ENCODE measurements at regions not wholly inside any gene's neighbourhood (a gene's known extent, or its start where the extent isn't known, plus 50 kb on each side); places are given as distances from the start of the nearest gene placed in this dataset.

DNA sequence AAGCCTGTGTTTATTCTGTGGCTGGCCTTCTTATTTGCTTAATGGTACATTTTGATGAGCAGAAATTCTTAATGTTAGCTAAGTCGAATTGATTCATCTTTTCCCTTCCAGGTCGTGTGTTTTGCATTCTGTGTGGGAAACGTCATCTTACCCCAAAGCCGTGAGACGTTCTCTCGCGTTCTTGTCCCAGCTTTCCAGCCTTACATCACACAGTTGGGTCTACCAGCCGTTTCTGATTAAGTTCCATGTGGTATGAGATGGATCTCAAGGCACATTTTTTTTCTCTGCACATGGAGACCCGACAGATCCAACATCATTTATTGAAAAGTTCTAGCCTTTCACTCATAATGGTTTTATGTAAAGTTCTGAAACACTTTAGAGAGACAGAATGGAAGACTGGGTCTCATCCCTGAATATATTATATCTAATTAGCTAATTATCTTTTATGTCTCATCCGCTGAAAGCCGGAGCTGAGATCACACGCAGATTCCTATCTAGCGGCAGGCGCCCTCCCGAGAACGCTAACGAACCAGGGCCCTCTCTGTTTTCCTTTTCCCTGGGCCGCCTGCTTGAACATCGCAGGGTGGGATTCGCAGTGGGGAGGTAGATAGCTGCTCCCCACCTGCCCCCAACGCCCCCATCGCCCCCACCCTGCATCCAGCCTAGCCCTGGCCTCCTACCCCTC is 1162.2 kb downstream of the BRD1 start:
- no peak overlapping the region for H3K4me3 ChIP-seq (ENCODE audit: low read depth, low read length)
- TF ChIP-seq, protein P1, sequence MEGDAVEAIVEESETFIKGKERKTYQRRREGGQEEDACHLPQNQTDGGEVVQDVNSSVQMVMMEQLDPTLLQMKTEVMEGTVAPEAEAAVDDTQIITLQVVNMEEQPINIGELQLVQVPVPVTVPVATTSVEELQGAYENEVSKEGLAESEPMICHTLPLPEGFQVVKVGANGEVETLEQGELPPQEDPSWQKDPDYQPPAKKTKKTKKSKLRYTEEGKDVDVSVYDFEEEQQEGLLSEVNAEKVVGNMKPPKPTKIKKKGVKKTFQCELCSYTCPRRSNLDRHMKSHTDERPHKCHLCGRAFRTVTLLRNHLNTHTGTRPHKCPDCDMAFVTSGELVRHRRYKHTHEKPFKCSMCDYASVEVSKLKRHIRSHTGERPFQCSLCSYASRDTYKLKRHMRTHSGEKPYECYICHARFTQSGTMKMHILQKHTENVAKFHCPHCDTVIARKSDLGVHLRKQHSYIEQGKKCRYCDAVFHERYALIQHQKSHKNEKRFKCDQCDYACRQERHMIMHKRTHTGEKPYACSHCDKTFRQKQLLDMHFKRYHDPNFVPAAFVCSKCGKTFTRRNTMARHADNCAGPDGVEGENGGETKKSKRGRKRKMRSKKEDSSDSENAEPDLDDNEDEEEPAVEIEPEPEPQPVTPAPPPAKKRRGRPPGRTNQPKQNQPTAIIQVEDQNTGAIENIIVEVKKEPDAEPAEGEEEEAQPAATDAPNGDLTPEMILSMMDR (IDR thresholded peaks at IDR 0.05; ENCODE audit: borderline replicate concordance, insufficient read depth, low read depth, low read length), result no peak

DNA sequence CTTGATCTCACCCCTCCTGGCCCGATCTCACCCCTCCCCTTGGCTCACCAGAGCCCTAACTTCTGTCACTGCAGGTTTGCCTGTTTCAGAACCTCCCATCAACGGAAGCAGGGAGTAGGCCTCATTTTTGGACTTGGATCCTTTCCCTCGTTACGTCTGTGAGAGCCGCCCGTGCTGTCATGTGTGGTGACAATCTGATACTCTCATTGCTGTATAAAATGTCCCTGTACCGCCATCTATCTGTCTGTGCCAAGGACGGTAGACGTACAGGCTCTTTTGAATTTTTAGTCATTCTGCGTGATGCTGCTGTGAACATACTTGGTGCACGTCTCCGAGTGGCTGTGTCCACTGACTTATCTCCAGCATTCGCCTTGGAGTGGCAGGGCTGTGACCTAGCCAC is 1163.1 kb downstream of the BRD1 start:
- TF ChIP-seq, protein P1 (IDR thresholded peaks at IDR 0.05; ENCODE audit: borderline replicate concordance, insufficient read depth, low read depth, low read length), result no peak
- no peak overlapping the region for H3K4me3 ChIP-seq (ENCODE audit: low read depth, low read length)

DNA sequence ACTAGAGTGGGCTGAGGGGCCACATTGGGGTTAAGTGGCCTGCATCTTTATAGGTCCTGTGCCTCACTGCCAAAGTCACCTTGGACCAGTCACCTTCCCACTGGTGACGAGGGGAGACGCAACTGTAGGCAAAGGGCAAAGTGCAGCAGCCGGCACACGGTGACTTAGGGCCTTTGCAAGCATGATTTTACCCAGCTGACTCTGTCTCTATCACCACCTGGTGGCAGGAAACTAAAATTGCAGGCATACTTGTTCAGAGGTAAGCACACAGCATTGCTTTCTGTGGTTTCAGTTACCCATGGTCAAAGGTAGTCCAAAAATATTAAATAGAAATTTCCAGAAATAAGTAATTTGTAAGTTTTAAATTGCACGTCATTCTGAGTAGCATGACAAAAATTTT is 1164.4 kb downstream of the BRD1 start:
- H3K4me3 ChIP-seq (ENCODE audit: low read depth, low read length), result no peak overlapping the region
- TF ChIP-seq, protein P1 (IDR thresholded peaks at IDR 0.05; ENCODE audit: borderline replicate concordance, insufficient read depth, low read depth, low read length), result peak; percentile 50; the same call in 1 of the 2 replicates

DNA sequence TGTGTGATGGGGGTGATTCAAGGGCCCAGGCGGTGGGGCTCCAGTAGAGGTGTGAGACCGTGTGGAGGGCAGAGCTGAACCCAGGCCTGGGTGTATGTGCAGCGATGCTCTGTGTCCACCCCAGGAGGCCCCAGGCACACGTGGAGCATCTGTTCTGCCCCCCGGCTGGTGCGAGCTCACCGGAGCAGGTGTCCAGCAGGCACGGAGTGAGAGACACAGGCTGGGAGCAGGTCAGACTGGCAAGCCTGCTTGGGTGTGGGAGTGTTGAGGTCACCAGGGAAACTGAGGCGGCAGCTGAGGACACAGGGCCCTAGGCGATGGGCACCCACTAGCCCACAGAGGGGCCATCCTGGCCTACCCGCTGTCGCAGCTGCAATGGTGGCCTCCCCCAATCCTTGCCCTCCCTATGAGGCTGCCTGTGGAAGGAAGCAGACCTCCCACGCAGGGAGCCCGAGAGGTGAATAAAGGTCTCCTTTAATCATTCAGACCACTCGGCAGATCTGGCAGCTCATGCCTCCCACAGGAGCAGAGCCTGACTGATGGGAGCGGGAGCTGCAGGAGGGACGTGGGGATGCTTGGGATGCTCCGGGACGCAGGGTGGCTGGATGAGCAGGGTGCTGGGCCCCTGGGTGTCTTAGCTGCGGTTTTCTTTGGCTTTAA is 1165.1 kb downstream of the BRD1 start:
- TF ChIP-seq, protein P1 (IDR thresholded peaks at IDR 0.05; ENCODE audit: borderline replicate concordance, insufficient read depth, low read depth, low read length), result no peak
- H3K4me3 ChIP-seq (ENCODE audit: low read depth, low read length), result no peak overlapping the region

DNA sequence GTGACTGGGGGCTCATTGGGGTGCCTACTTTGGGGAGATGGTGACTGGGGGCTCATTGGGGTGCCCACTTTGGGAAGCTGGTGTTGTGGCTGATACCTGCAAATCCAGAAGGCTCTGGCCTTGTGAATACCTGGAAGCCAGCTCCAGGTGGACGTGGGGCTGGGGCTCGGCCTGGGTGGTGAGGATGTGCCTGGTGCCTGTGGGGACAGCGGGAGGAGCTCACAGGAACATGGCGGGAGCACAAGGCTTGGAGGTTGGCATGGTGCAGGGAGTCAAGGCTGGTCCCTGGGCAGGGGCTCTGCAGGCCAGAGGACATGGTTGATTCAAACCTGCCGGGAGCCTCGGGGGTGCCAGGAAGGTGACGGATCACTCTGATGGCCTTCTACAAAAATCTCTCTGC is 1165.7 kb downstream of the BRD1 start:
- H3K4me3 ChIP-seq (ENCODE audit: low read depth, low read length), result no peak overlapping the region
- TF ChIP-seq, protein P1 (IDR thresholded peaks at IDR 0.05; ENCODE audit: borderline replicate concordance, insufficient read depth, low read depth, low read length), result no peak

DNA sequence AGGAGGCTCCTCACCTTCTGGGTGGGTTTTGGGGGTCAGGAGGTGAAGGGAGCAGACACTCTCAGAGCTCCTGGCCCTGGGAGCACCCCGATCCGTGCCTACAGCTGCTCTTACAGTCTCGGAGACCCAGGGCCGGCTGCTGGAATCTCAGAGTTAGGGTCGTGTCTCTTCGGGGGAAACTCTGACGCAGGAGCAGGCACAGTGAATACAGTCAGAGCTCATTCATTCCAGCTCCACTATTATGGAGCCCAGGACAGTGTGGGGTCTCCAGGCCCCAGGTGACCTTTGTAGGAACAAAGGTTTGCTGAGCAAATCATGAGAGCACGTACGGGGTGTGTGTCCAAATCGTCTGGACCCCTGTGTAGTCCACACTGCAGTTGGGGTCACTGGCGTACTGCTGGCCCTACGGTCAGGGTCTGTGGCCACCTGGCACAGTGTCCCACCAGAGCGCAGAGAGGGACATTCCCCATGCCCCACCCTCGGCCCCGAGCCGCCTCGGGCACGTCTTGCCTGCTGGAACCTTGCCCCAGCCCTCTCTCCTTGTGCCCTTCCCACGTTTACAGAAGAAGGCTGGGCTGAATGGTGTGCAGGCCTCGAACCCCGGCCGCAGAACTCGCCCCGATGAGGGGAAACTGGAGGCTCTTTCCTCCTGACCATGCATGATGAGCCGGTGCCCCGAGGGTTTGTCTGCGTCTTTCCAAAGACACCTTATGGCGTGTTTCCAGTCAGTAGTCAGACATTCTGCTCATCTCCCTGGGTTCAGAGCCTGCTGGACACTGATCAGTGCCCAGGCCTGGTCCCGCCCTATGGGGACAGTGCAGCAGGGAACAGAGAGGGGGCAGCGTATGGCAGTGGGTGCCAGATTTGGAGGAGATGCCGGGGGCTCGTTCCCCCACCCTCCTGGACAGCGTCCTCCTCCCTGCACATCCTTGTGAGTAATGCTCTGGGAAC is 1166.6 kb downstream of the BRD1 start:
- H3K4me3 ChIP-seq (ENCODE audit: low read depth, low read length), result no peak overlapping the region
- TF ChIP-seq, protein P1 (IDR thresholded peaks at IDR 0.05; ENCODE audit: borderline replicate concordance, insufficient read depth, low read depth, low read length), result no peak
